Loucy (cell line): ENCODE measurements at regions not wholly inside any gene's neighbourhood (a gene's known extent, or its start where the extent isn't known, plus 50 kb on each side); places are given as distances from the start of the nearest gene placed in this dataset.

ENCODE experiments used
- H2AFZ ChIP-seq: fragments of 200-600 bp; sonication (generic); 2 replicates; pipeline ENCODE4 v1.6.0; 2016; ENCODE audit warnings: antibody characterized with exemption, mild to moderate bottlenecking, low read length, moderate library complexity
- H3F3A ChIP-seq: fragments of 200-600 bp; 2 replicates; pipeline ENCODE4 v1.6.0; 2016; ENCODE audit warnings: antibody characterized with exemption, low read depth, mild to moderate bottlenecking
- H3K27me3 ChIP-seq: fragments of 200-600 bp; sonication (generic); 2 replicates; pipeline ENCODE4 v1.6.1; 2014; ENCODE audit warnings: low read length, mild to moderate bottlenecking; ENCODE audit not compliant: insufficient read depth, poor library complexity, severe bottlenecking
- H3K36me3 ChIP-seq: fragments of 200-600 bp; sonication (generic); 2 replicates; pipeline ENCODE4 v1.6.1; 2016; ENCODE audit warnings: low read length; ENCODE audit not compliant: insufficient read depth
- H3K4me1 ChIP-seq: fragments of 200-600 bp; sonication (generic); 2 replicates; pipeline ENCODE4 v1.5.1; 2014; ENCODE audit warnings: low read length, mild to moderate bottlenecking; ENCODE audit not compliant: insufficient read depth, poor library complexity, severe bottlenecking
- H3K4me2 ChIP-seq: fragments of 200-600 bp; sonication (generic); 2 replicates; pipeline ENCODE4 v1.6.0; 2014; ENCODE audit warnings: antibody characterized with exemption, low read length, low read depth, mild to moderate bottlenecking; ENCODE audit not compliant: poor library complexity, severe bottlenecking
- H3K4me3 ChIP-seq: fragments of 200-600 bp; sonication (generic); 2 replicates; pipeline ENCODE4 v1.5.1; 2014; ENCODE audit warnings: low read length, mild to moderate bottlenecking, mixed read lengths; ENCODE audit not compliant: poor library complexity, severe bottlenecking
- H3K79me2 ChIP-seq: fragments of 200-600 bp; sonication (generic); 2 replicates; pipeline ENCODE4 v1.6.1; 2014; ENCODE audit warnings: low read length; ENCODE audit not compliant: insufficient read depth
- H3K9ac ChIP-seq: fragments of 200-600 bp; sonication (generic); 2 replicates; pipeline ENCODE4 v1.6.0; 2014; ENCODE audit warnings: mild to moderate bottlenecking, low read depth, low read length, moderate library complexity; ENCODE audit not compliant: poor library complexity, severe bottlenecking
- H3K9me2 ChIP-seq: fragments of 200-600 bp; sonication (generic); replicated peaks from 2 replicates; pipeline ENCODE4 v1.6.1; 2016; ENCODE audit warnings: low read depth, low read length, mixed read lengths
- H3K9me3 ChIP-seq: fragments of 200-600 bp; sonication (generic); 2 replicates; pipeline ENCODE4 v1.6.1; 2014; ENCODE audit warnings: mild to moderate bottlenecking, antibody characterized with exemption, low read length, low read depth; ENCODE audit not compliant: insufficient read depth
- H4K20me1 ChIP-seq: fragments of 200-600 bp; sonication (generic); 2 replicates; pipeline ENCODE4 v1.6.0; 2014; ENCODE audit warnings: antibody characterized with exemption, low read length, mild to moderate bottlenecking; ENCODE audit not compliant: insufficient read depth, poor library complexity, severe bottlenecking
- CTCF ChIP-seq: fragments of 200-600 bp; sonication (generic); conservative IDR thresholded peaks from 2 replicates; pipeline ENCODE4 v1.5.1; 2014; ENCODE audit warnings: mild to moderate bottlenecking, antibody characterized with exemption, low read length
- EZH2phosphoT487 ChIP-seq: fragments of 200-600 bp; IDR thresholded peaks from 2 replicates; pipeline ENCODE4 v1.6.1; 2018; ENCODE audit warnings: antibody characterized with exemption, mild to moderate bottlenecking, moderate library complexity, borderline replicate concordance

DNA sequence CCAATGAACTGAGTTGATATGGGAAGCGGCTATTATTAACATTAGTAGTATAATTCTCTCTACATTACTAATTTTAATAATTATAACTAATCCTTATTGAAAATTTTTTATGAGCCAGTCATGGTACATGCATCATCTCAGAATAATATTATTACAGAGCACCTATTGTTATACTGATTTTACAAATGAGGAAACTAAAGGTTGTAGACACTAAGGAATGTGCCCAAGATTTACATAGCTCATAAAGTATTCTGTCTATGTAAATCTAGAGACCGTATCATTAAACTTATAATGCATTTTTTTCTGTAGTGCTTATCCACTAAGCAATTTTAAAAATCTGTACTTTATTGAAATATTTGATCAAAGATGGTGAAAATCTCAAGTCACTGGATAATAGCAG, 825.9 kb downstream of the PLA2G4A start:
- Histone ChIP-seq H3K79me2 (no peaks in the 10 kb centered on the region), H3K9me2 (no peaks in the 10 kb centered on the region), H3F3A (no peaks in the 10 kb centered on the region), H3K4me3 (no peak overlapping the region), H3K4me1 (no peaks in the 10 kb centered on the region), H3K27me3 (no peaks in the 10 kb centered on the region), H4K20me1 (no peaks in the 10 kb centered on the region), H2AFZ (no peak overlapping the region), H3K9me3 (no peaks in the 10 kb centered on the region), H3K36me3 (no peaks in the 10 kb centered on the region), H3K4me2 (no peak overlapping the region), H3K9ac (no peak overlapping the region)
- TF ChIP-seq EZH2phosphoT487 (no peak), CTCF (no peak)

DNA sequence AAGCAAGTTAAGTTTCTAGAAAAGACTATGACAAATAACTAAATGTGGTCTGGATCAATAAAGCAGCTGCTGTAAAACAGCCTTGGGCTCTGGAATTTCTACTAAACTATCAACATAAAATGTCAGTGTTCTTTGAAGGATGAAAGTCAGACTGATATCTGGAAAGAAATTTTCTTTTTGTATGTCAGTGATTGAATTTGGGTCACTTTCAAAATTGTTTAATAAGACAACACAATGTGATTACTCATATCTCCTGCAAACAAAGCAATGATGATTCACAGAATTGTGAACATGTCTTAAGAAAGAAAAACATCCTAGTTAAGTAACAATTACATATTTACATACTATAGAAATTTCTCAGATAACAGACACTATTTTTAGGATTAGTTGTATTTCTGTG, 826.4 kb downstream of the PLA2G4A start:
- H2AFZ ChIP-seq = no peak overlapping the region
- no peaks in the 10 kb centered on the region for H4K20me1 ChIP-seq
- H3K4me1 ChIP-seq = no peaks in the 10 kb centered on the region
- H3K27me3 ChIP-seq = no peaks in the 10 kb centered on the region
- TF ChIP-seq EZH2phosphoT487 = no peak
- TF ChIP-seq CTCF = no peak
- H3K79me2 ChIP-seq = no peaks in the 10 kb centered on the region
- no peaks in the 10 kb centered on the region for H3K9me3 ChIP-seq
- H3K4me3 ChIP-seq = no peak overlapping the region
- H3K9ac ChIP-seq = no peak overlapping the region
- no peaks in the 10 kb centered on the region for H3K9me2 ChIP-seq
- H3K4me2 ChIP-seq = no peak overlapping the region
- no peaks in the 10 kb centered on the region for H3K36me3 ChIP-seq
- H3F3A ChIP-seq = no peaks in the 10 kb centered on the region

GRCh38 chr1:187665483-187665882, 836.7 kb downstream of the PLA2G4A start:
- Histone ChIP-seq H3K4me1 (no peaks in the 10 kb centered on the region), H4K20me1 (no peaks in the 10 kb centered on the region)

More at GRCh38 chr1:187665483-187665882, 836.7 kb downstream of the PLA2G4A start:
- H3K4me3 ChIP-seq = no peak overlapping the region
- H3K27me3 ChIP-seq = no peaks in the 10 kb centered on the region
- H3K9me2 ChIP-seq = no peaks in the 10 kb centered on the region
- TF ChIP-seq EZH2phosphoT487 (no peak), CTCF (no peak)
- H2AFZ ChIP-seq = no peak overlapping the region
- no peaks in the 10 kb centered on the region for H3K36me3 ChIP-seq
- no peaks in the 10 kb centered on the region for H3K79me2 ChIP-seq
- no peaks in the 10 kb centered on the region for H3F3A ChIP-seq
- H3K9ac ChIP-seq = no peak overlapping the region
- H3K9me3 ChIP-seq = no peaks in the 10 kb centered on the region
- no peak overlapping the region for H3K4me2 ChIP-seq
